WI38 (cell line): ENCODE measurements at regions not wholly inside any gene's neighbourhood (a gene's known extent, or its start where the extent isn't known, plus 50 kb on each side); places are given as distances from the start of the nearest gene placed in this dataset.

Experiments used
- H3K4me3 ChIP-seq: 2 replicates; pipeline ENCODE4 v1.5.1; 2011; ENCODE audit warnings: low read depth, mild to moderate bottlenecking, control low read depth, low read length
- CTCF ChIP-seq: IDR thresholded peaks from 2 replicates; pipeline ENCODE4 v1.5.1; 2012; ENCODE audit warnings: low read depth, mild to moderate bottlenecking, control low read depth, low read length

GRCh38 chr12:78725033-78725432 lies 139.5 kb upstream of the SYT1 start:
- no peak overlapping the region for H3K4me3 ChIP-seq
- no peak for TF ChIP-seq CTCF

GRCh38 chr12:78725951-78726580 lies 138.5 kb upstream of the SYT1 start:
- no peak for TF ChIP-seq CTCF
- no peak overlapping the region for H3K4me3 ChIP-seq

- H3K4me3 ChIP-seq: no peak overlapping the region
- TF ChIP-seq CTCF: no peak
Measured at GRCh38 chr12:78726854-78727253, 137.7 kb upstream of the SYT1 start.

GRCh38 chr12:78732481-78732880 lies 132.1 kb upstream of the SYT1 start:
- TF ChIP-seq CTCF: no peak
- no peak overlapping the region for H3K4me3 ChIP-seq

GRCh38 chr12:78739653-78740052 lies 124.9 kb upstream of the SYT1 start:
- no peak for TF ChIP-seq CTCF
- H3K4me3 ChIP-seq: no peak overlapping the region

- H3K4me3 ChIP-seq: no peak overlapping the region
- no peak for TF ChIP-seq CTCF
Measured at GRCh38 chr12:78746001-78746400, 118.6 kb upstream of the SYT1 start.

GRCh38 chr12:78753058-78753457 lies 111.5 kb upstream of the SYT1 start:
- TF ChIP-seq CTCF: no peak
- H3K4me3 ChIP-seq: no peak overlapping the region
